ENCODE measurements at regions not wholly inside any gene's neighbourhood (a gene's known extent, or its start where the extent isn't known, plus 50 kb on each side); places are given as distances from the start of the nearest gene placed in this dataset.

GRCh38 chr10:32160864-32161263 lies 104.6 kb upstream of the KIF5B start:
- Histone ChIP-seq H3K9me3 (no peaks in the 10 kb centered on the region), H3K27ac (no peak overlapping the region), H3K4me1 (no peaks in the 10 kb centered on the region), H3K36me3 (no peaks in the 10 kb centered on the region), H3K4me3 (no peak overlapping the region), H3K27me3 (no peaks in the 10 kb centered on the region)
- DNase-seq = no peak
- intact Hi-C loops (cut with DNase I; ENCODE audit: low total_unique reads) = no loop called here
- TF ChIP-seq POLR2A (IDR thresholded peaks at IDR 0.05) (no peak), CTCF (IDR thresholded peaks at IDR 0.05) (no peak)

GRCh38 chr10:32159264-32159663 lies 103.0 kb upstream of the KIF5B start:
- no peak for DNase-seq
- H3K4me1 ChIP-seq = no peaks in the 10 kb centered on the region
- H3K4me3 ChIP-seq = no peak overlapping the region

GRCh38 chr10:32156031-32156495 lies 99.8 kb upstream of the KIF5B start:
- no peak overlapping the region for H3K4me3 ChIP-seq
- intact Hi-C loops (cut with DNase I; ENCODE audit: low total_unique reads) = no loop called here
- no peak for DNase-seq
- H3K27me3 ChIP-seq = no peaks in the 10 kb centered on the region
- H3K9me3 ChIP-seq = peaks cover 0 to 8% of the 10 kb centered on the region in 2 donors
- no peaks in the 10 kb centered on the region for H3K4me1 ChIP-seq
- H3K27ac ChIP-seq = no peak overlapping the region
- no peak for TF ChIP-seq POLR2A (IDR thresholded peaks at IDR 0.05)
- no peak for TF ChIP-seq CTCF (IDR thresholded peaks at IDR 0.05)
- H3K36me3 ChIP-seq = no peaks in the 10 kb centered on the region

More at GRCh38 chr10:32159264-32159663, 103.0 kb upstream of the KIF5B start:
- no peaks in the 10 kb centered on the region for H3K9me3 ChIP-seq
- H3K27ac ChIP-seq = no peak overlapping the region
- TF ChIP-seq POLR2A (IDR thresholded peaks at IDR 0.05) (no peak), CTCF (IDR thresholded peaks at IDR 0.05) (no peak)
- intact Hi-C loops (cut with DNase I; ENCODE audit: low total_unique reads) = no loop called here
- no peaks in the 10 kb centered on the region for H3K36me3 ChIP-seq
- H3K27me3 ChIP-seq = no peaks in the 10 kb centered on the region

- peaks cover 0 to 8% of the 10 kb centered on the region in 2 donors for H3K9me3 ChIP-seq
- no peak overlapping the region for H3K27ac ChIP-seq
- intact Hi-C loops (cut with DNase I; ENCODE audit: low total_unique reads) = no loop called here
- TF ChIP-seq POLR2A (IDR thresholded peaks at IDR 0.05) (no peak), CTCF (IDR thresholded peaks at IDR 0.05) (no peak)
- DNase-seq = no peak
- no peaks in the 10 kb centered on the region for H3K4me1 ChIP-seq
- no peaks in the 10 kb centered on the region for H3K36me3 ChIP-seq
- no peaks in the 10 kb centered on the region for H3K27me3 ChIP-seq
- no peak overlapping the region for H3K4me3 ChIP-seq
These were observed 98.9 kb upstream of the KIF5B start for GRCh38 chr10:32155075-32155516.

- Histone ChIP-seq H3K27me3 (no peaks in the 10 kb centered on the region), H3K9me3 (peaks cover 0 to 8% of the 10 kb centered on the region in 2 donors), H3K36me3 (no peaks in the 10 kb centered on the region), H3K4me1 (peaks cover 0 to 3% of the 10 kb centered on the region in 2 donors), H3K27ac (no peak overlapping the region), H3K4me3 (no peak overlapping the region)
- TF ChIP-seq CTCF (IDR thresholded peaks at IDR 0.05) (no peak), POLR2A (IDR thresholded peaks at IDR 0.05) (no peak)
- intact Hi-C loops (cut with DNase I; ENCODE audit: low total_unique reads) = no loop called here
- no peak for DNase-seq
These were observed 97.7 kb upstream of the KIF5B start for GRCh38 chr10:32153931-32154330.
